Activated naive CD4-positive, alpha-beta T cell treated with anti-CD3 and anti-CD28 coated beads for 36 hours (primary cell): ENCODE measurements at regions not wholly inside any gene's neighbourhood (a gene's known extent, or its start where the extent isn't known, plus 50 kb on each side); places are given as distances from the start of the nearest gene placed in this dataset.

ENCODE experiments used
- CTCF ChIA-PET: fragments of 350-600 bp; sonication (Branson Sonifier 250); formaldehyde crosslinking; loops from one replicate; lab custom pipeline; 2021; ENCODE audit warnings: antibody characterized with exemption; lab: Charles Lee
- DNase-seq: peaks from one replicate; pipeline ENCODE4 v3.0.0-alpha.2; 2020
- H3K27ac Mint-ChIP-seq: one replicate; pipeline ENCODE4 v1.8.0; 2021; ENCODE audit warnings: mild to moderate bottlenecking, mixed read lengths
- H3K27me3 Mint-ChIP-seq: one replicate; pipeline ENCODE4 v1.8.0; 2021; ENCODE audit warnings: low read depth, mixed read lengths
- H3K36me3 Mint-ChIP-seq: one replicate; pipeline ENCODE4 v1.8.0; 2021; ENCODE audit warnings: low read depth, mixed read lengths
- H3K4me1 Mint-ChIP-seq: one replicate; pipeline ENCODE4 v1.8.0; 2021; ENCODE audit warnings: low read depth, mixed read lengths
- H3K4me3 Mint-ChIP-seq: one replicate; pipeline ENCODE4 v1.8.0; 2021; ENCODE audit warnings: mild to moderate bottlenecking, moderate library complexity, mixed read lengths
- H3K9me3 Mint-ChIP-seq: one replicate; pipeline ENCODE4 v1.8.0; 2021; ENCODE audit warnings: mixed read lengths
- intact Hi-C: fragments of 100-400 bp; cut with micrococcal nuclease; formaldehyde crosslinking; loops from one replicate; pipeline ENCODE4 v1.15.1; 2023

DNA sequence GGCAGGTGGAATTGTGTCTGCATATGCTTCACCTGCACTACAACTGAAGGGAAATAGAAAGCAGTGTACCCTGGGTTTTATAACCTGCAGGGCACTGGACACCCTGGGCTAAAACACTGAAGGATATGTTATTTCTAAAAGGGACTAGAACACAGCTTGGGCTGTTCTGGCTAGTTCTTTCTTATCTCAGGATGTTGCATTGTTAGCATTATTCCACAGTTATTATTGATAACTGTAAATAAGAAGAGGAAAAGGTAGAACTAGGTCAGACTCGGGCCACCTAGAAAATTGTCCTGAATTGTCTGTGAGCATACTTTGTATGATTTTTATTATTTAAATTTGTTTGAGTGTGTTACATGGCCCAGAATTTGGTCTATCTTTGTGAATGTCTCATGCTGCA, 493.9 kb upstream of the CDH9 start:
- intact Hi-C loops = no loop called here
- DNase-seq = no peak
- Mint-ChIP-seq H3K4me1 (no peaks in the 10 kb centered on the region), H3K27me3 (no peaks in the 10 kb centered on the region), H3K36me3 (no peaks in the 10 kb centered on the region), H3K27ac (no peak overlapping the region), H3K9me3 (peaks cover 6% of the 10 kb centered on the region), H3K4me3 (no peak overlapping the region)
- CTCF ChIA-PET = no interaction called here

DNA sequence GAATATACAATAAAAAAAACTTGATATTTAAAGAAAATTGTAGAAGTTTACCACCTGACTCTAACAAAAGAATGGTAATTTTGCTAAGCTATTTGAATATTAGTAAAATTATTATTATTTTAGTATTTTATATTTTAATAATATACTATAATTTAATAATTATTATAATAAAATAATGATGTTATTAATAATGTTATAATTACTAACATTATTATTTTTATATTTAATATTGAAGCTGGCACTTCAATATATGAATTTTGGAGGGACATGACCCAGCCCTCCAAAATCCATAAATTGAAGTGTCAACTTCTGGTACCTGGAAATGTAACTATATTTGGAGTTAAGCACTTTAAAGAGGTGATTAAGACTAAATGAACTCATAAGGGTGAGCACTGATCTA, 486.1 kb upstream of the CDH9 start:
- H3K9me3 Mint-ChIP-seq = peaks cover 16% of the 10 kb centered on the region
- no peaks in the 10 kb centered on the region for H3K4me1 Mint-ChIP-seq
- no peak for DNase-seq
- H3K27ac Mint-ChIP-seq = no peak overlapping the region
- intact Hi-C loops = no loop called here
- CTCF ChIA-PET = no interaction called here
- H3K27me3 Mint-ChIP-seq = no peaks in the 10 kb centered on the region
- H3K4me3 Mint-ChIP-seq = no peak overlapping the region
- H3K36me3 Mint-ChIP-seq = no peaks in the 10 kb centered on the region

DNA sequence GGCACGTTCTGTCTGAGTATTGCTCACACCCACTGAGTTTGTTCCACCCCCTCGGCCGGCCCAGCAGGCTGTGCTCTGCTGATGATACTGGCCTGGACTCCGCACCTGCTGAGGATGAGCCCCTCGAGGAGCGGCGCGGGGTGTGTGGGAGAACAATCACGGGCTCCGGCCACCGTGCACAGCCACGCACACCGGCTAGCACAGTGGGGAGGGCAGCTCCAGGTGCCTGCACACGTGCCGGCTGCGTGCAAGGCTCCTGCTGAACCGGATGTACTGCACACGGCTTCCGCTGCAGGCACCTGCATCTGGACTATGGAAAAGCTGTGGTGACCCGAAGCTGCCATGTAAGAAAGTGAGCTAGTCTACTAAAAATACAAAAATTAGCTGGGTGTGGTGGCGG, 485.2 kb upstream of the CDH9 start:
- Mint-ChIP-seq H3K36me3 (no peaks in the 10 kb centered on the region), H3K4me3 (no peak overlapping the region), H3K4me1 (no peaks in the 10 kb centered on the region), H3K27me3 (no peaks in the 10 kb centered on the region), H3K27ac (no peak overlapping the region), H3K9me3 (peaks cover 20% of the 10 kb centered on the region)
- intact Hi-C loops = no loop called here
- DNase-seq = no peak
- CTCF ChIA-PET = interaction anchor here (0.6 kb wide), 1 partner anchor 911 kb away, joined by 3 read pairs; no protein-coding TSS in a partner anchor

DNA sequence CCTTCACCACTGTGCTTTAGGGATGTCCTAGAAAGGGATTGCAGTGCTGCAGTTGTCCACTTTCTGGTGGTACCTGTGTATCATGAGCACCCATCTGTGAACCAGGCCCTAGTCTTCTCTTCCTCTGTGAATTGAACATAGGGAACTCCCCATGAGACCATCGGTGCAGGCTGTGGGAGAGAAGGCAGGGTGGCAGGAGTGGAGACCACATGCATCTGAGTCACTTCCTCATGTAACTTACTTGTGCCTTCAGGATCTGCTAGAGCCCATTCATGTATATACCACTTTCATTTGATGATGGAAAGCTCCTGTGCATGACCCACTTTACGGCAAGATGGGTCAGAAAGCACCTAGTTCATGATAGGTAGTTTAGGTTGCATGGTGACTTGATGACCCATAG, 478.1 kb upstream of the CDH9 start:
- Mint-ChIP-seq H3K9me3 (peaks cover 21% of the 10 kb centered on the region), H3K4me3 (no peak overlapping the region), H3K27ac (no peak overlapping the region), H3K36me3 (no peaks in the 10 kb centered on the region), H3K4me1 (no peaks in the 10 kb centered on the region), H3K27me3 (no peaks in the 10 kb centered on the region)
- intact Hi-C loops = no loop called here
- no peak for DNase-seq
- CTCF ChIA-PET = no interaction called here

DNA sequence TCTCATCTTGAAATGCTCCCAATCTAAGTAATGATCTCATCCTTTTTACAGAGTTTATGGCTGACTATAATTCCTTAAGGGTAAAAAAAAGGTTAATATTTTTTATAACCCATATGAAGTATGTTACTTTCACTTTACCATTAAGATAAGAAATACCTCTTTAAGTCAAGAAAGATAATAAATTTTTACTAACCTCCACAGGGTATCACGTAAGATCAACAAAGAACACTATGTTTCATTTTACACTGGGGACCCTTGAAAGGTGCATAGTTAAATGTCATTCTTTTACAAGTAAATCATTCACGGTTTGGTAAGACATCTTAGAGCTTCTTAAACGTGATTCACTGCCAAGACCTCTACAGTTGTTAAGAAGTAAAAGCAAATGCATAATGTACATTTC, 472.7 kb upstream of the CDH9 start:
- Mint-ChIP-seq H3K4me1 (no peaks in the 10 kb centered on the region), H3K27me3 (no peaks in the 10 kb centered on the region), H3K4me3 (no peak overlapping the region), H3K27ac (no peak overlapping the region), H3K9me3 (peaks cover 8% of the 10 kb centered on the region), H3K36me3 (peaks cover 1% of the 10 kb centered on the region)
- no peak for DNase-seq
- intact Hi-C loops = no loop called here
- CTCF ChIA-PET = no interaction called here

- Mint-ChIP-seq H3K4me3 (no peak overlapping the region), H3K4me1 (no peaks in the 10 kb centered on the region), H3K36me3 (no peaks in the 10 kb centered on the region), H3K27ac (no peak overlapping the region), H3K9me3 (peaks cover 1% of the 10 kb centered on the region), H3K27me3 (no peaks in the 10 kb centered on the region)
- intact Hi-C loops = no loop called here
- no peak for DNase-seq
- CTCF ChIA-PET = no interaction called here
These were observed 465.4 kb upstream of the CDH9 start for GRCh38 chr5:27503813-27504212.

GRCh38 chr5:27502236-27502635, 463.9 kb upstream of the CDH9 start:
- no peak overlapping the region for H3K27ac Mint-ChIP-seq
- H3K27me3 Mint-ChIP-seq = no peaks in the 10 kb centered on the region
- intact Hi-C loops = no loop called here
- DNase-seq = no peak
- no peaks in the 10 kb centered on the region for H3K4me1 Mint-ChIP-seq
- no peak overlapping the region for H3K4me3 Mint-ChIP-seq
- peaks cover 3% of the 10 kb centered on the region for H3K9me3 Mint-ChIP-seq
- CTCF ChIA-PET = no interaction called here
- no peaks in the 10 kb centered on the region for H3K36me3 Mint-ChIP-seq

DNA sequence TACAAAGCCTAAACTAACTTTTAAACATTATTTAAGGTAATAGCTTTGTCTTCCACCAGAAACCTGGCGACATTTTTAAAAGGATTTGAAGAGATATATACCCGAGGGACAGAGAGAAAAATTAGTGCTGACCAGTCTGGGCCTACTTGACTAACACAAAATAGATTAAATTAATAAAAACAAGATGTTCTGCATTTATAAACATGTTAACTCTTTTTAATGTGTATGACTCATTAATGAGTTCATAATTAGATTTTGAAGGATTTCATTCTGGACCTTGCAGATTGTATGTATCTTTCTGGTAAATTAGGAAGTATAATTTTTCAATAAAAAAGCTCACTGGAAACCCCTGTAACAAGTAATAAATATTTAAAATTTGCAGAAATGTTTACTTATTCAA, 459.1 kb upstream of the CDH9 start:
- Mint-ChIP-seq H3K27me3 (no peaks in the 10 kb centered on the region), H3K27ac (no peak overlapping the region), H3K9me3 (peaks cover 13% of the 10 kb centered on the region), H3K4me3 (no peak overlapping the region), H3K36me3 (no peaks in the 10 kb centered on the region), H3K4me1 (no peaks in the 10 kb centered on the region)
- intact Hi-C loops = no loop called here
- CTCF ChIA-PET = no interaction called here
- no peak for DNase-seq

DNA sequence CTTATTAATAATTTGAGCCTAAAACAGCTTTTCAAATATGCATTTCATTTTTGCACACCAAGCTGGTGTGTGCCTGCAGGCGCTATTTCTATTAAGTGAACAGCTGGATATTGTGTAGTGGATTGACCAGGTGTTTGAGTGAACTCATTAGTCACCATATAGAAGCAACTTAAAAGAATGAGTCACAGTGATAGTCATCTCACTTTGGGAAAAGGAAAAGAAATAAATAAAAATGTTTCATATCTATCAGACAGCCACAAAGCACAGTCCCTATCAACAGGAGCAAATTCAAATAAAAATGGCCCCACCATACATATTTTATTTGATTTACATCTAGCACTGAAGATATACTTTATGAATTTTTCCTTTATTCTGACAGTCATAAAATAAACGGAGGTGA, 456.5 kb upstream of the CDH9 start:
- intact Hi-C loops = no loop called here
- Mint-ChIP-seq H3K27me3 (no peaks in the 10 kb centered on the region), H3K36me3 (no peaks in the 10 kb centered on the region), H3K4me3 (no peak overlapping the region), H3K27ac (no peak overlapping the region), H3K4me1 (no peaks in the 10 kb centered on the region), H3K9me3 (peaks cover 15% of the 10 kb centered on the region)
- CTCF ChIA-PET = no interaction called here
- no peak for DNase-seq

DNA sequence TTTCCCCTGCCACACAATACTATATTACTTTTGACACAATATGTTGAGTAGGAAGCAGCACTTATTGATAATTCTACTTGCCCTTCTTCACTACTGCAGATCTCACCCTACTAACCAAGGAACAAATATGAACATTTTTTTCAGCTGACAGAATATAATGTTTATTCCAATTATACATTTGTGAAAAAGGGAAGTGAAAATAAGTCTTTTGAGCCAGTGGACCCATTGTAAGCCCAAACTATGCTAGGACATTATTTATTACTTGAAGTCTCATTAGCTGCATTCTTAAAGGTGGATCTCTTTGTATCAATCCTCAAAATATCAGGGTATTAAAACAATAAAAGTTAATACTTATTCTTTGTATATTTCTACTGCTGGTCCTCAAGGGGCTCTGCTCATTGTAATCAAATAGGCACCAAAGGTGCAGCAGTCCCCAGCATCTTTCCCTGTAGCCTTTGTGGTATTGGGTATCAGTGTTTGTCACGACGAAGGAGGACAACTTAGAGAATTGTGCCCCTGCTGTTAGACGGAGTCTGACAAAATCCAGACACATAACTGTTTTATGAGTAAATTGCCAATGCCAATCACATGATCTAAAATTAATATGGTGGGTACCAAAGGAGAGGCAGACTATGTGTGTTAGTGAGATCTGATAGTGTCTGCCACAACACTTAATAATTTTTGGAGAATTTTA, 453.5 kb upstream of the CDH9 start:
- Mint-ChIP-seq H3K27ac (no peak overlapping the region), H3K9me3 (peaks cover 14% of the 10 kb centered on the region), H3K36me3 (no peaks in the 10 kb centered on the region), H3K4me1 (no peaks in the 10 kb centered on the region), H3K4me3 (no peak overlapping the region), H3K27me3 (no peaks in the 10 kb centered on the region)
- CTCF ChIA-PET = no interaction called here
- no peak for DNase-seq
- intact Hi-C loops = no loop called here

- Mint-ChIP-seq H3K36me3 (no peaks in the 10 kb centered on the region), H3K27ac (no peak overlapping the region), H3K9me3 (peaks cover 14% of the 10 kb centered on the region), H3K4me3 (no peak overlapping the region), H3K27me3 (no peaks in the 10 kb centered on the region), H3K4me1 (no peaks in the 10 kb centered on the region)
- CTCF ChIA-PET = no interaction called here
- no peak for DNase-seq
- intact Hi-C loops = no loop called here
These were observed 452.7 kb upstream of the CDH9 start for GRCh38 chr5:27491047-27491446.

DNA sequence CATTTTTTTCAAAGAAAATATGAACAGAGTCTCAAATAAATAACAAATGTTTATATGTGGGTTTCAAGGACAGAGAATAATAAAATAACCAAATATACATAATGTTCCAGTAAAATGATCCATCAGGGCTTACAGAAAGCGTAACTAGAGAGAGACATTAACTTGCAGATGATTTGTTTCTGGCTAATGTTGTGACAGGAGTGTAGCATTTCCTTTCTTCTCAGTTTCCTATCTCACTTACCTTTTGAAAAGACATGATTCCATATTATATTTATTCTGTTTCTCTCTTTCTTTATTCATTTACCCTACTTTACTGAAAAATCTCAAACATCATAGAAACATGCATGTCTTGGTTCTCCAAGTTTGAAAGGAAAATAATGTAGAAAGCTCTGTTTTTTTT, 451.3 kb upstream of the CDH9 start:
- Mint-ChIP-seq H3K27me3 (no peaks in the 10 kb centered on the region), H3K27ac (no peak overlapping the region), H3K4me3 (no peak overlapping the region), H3K36me3 (no peaks in the 10 kb centered on the region), H3K9me3 (peaks cover 14% of the 10 kb centered on the region), H3K4me1 (no peaks in the 10 kb centered on the region)
- DNase-seq = no peak
- CTCF ChIA-PET = no interaction called here
- intact Hi-C loops = no loop called here

DNA sequence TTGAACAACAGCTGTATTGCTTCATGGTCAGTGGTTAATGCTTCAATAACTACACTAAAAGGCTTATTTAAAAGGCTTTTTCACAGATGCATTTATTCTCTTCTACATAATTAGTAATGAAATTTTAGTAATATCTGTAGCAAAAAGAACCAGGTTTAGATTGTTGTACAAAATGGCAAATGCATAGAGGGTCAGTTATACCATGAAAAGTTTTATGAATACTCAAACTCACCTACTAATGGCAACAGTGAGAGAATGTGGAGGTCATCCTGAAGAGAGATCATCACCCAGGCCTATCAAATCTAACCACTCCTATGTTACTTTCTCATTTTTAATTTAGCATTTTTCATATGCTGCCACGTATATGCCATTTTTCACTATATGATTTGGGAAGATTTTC, 444.3 kb upstream of the CDH9 start:
- no peak overlapping the region for H3K27ac Mint-ChIP-seq
- H3K27me3 Mint-ChIP-seq = no peaks in the 10 kb centered on the region
- CTCF ChIA-PET = no interaction called here
- H3K9me3 Mint-ChIP-seq = peaks cover 9% of the 10 kb centered on the region
- DNase-seq = no peak
- H3K36me3 Mint-ChIP-seq = no peaks in the 10 kb centered on the region
- intact Hi-C loops = no loop called here
- no peaks in the 10 kb centered on the region for H3K4me1 Mint-ChIP-seq
- H3K4me3 Mint-ChIP-seq = no peak overlapping the region
